Activated naive CD8-positive, alpha-beta T cell treated with anti-CD3 and anti-CD28 coated beads, Interleukin-2, amount 10 ng/mL, durations not matched to agents 7 days and 5 days (primary cell): ENCODE measurements at regions not wholly inside any gene's neighbourhood (a gene's known extent, or its start where the extent isn't known, plus 50 kb on each side); places are given as distances from the start of the nearest gene placed in this dataset.

Source experiments
- ATAC-seq: fragments of 150-1000 bp; cut with Tn5 transposase; one replicate; pipeline ENCODE4 v1.10.0; 2021; ENCODE audit warnings: low read depth, moderate library complexity
- POLR2A ChIA-PET: fragments of 350-600 bp; sonication (Branson Sonifier 250); formaldehyde crosslinking; loops from one replicate; lab custom pipeline; 2021; ENCODE audit warnings: antibody characterized with exemption; lab: Charles Lee
- DNase-seq: peaks from one replicate; pipeline ENCODE4 v3.0.0; 2021
- H3K27ac Mint-ChIP-seq: one replicate; pipeline ENCODE4 v1.8.0; 2022; ENCODE audit warnings: mild to moderate bottlenecking, mixed read lengths
- H3K27me3 Mint-ChIP-seq: one replicate; pipeline ENCODE4 v1.8.0; 2022; ENCODE audit warnings: mild to moderate bottlenecking, moderate library complexity, mixed read lengths
- H3K36me3 Mint-ChIP-seq: one replicate; pipeline ENCODE4 v1.8.0; 2021; ENCODE audit warnings: mild to moderate bottlenecking, mixed read lengths
- H3K4me1 Mint-ChIP-seq: one replicate; pipeline ENCODE4 v1.8.0; 2021; ENCODE audit warnings: mixed read lengths
- H3K4me3 Mint-ChIP-seq: one replicate; pipeline ENCODE4 v1.8.0; 2022; ENCODE audit warnings: mild to moderate bottlenecking, moderate library complexity, mixed read lengths
- H3K9me3 Mint-ChIP-seq: one replicate; pipeline ENCODE4 v1.8.0; 2021; ENCODE audit warnings: mixed read lengths

- peaks cover 2% of the 10 kb centered on the region for H3K4me1 Mint-ChIP-seq
- no peak for DNase-seq
- POLR2A ChIA-PET = no interaction called here
- H3K36me3 Mint-ChIP-seq = no peaks in the 10 kb centered on the region
- ATAC-seq = no peak
- no peak overlapping the region for H3K4me3 Mint-ChIP-seq
- no peaks in the 10 kb centered on the region for H3K9me3 Mint-ChIP-seq
- no peaks in the 10 kb centered on the region for H3K27me3 Mint-ChIP-seq
- H3K27ac Mint-ChIP-seq = no peak overlapping the region
These were observed 89.1 kb upstream of the TSPAN5 start for GRCh38 chr4:98747393-98748091.

GRCh38 chr4:98746936-98747335 is 88.5 kb upstream of the TSPAN5 start:
- DNase-seq (no peak), ATAC-seq (no peak)
- no peak overlapping the region for H3K4me3 Mint-ChIP-seq
- no peak overlapping the region for H3K27ac Mint-ChIP-seq
- H3K9me3 Mint-ChIP-seq = no peaks in the 10 kb centered on the region
- peaks cover 2% of the 10 kb centered on the region for H3K4me1 Mint-ChIP-seq
- no peaks in the 10 kb centered on the region for H3K27me3 Mint-ChIP-seq
- no peaks in the 10 kb centered on the region for H3K36me3 Mint-ChIP-seq
- POLR2A ChIA-PET = no interaction called here

DNA sequence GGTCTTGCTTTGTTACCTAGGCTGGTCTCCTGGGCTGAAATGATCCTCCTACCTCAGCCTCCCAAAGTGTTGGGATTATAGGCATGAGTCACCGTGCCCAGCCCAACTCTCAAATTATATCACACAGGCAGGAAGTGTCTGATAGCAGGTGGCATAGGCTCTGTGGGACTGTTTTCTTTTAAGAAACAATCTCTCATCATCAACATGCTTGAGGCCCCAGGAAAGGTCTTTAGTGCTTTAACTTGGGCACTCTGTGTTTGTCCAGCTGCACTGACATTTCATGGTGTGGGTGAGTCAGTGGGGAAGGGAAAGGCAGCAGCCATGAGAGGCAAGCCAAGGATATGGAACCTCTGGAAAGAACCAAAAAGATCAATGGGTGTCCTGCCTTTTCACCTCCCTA is 88.1 kb upstream of the TSPAN5 start:
- POLR2A ChIA-PET = no interaction called here
- H3K27me3 Mint-ChIP-seq = no peaks in the 10 kb centered on the region
- H3K27ac Mint-ChIP-seq = no peak overlapping the region
- H3K4me3 Mint-ChIP-seq = no peak overlapping the region
- no peak for ATAC-seq
- no peaks in the 10 kb centered on the region for H3K36me3 Mint-ChIP-seq
- H3K4me1 Mint-ChIP-seq = peaks cover 2% of the 10 kb centered on the region
- DNase-seq = no peak
- H3K9me3 Mint-ChIP-seq = no peaks in the 10 kb centered on the region

DNA sequence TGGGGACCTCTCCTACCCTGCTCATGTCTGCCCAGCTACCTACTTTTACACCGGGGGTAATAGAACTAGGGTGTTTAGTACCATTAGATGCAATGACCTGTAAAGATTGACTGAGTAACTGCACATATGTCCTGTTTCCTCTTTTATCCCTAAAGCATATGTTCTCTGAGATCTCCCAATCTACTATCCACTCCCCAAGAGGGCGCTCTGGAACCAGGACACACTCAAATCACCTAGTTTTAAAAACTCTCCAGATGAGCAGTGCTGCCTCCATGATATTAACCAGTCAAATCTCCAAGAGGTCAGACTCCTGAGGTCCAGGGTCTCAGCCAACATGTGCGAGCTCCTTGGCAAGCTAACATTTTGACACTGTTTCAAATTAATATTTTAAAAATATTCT is 87.0 kb upstream of the TSPAN5 start:
- Mint-ChIP-seq H3K27me3 (no peaks in the 10 kb centered on the region), H3K4me1 (peaks cover 2% of the 10 kb centered on the region), H3K27ac (no peak overlapping the region), H3K4me3 (no peak overlapping the region), H3K9me3 (no peaks in the 10 kb centered on the region), H3K36me3 (no peaks in the 10 kb centered on the region)
- POLR2A ChIA-PET = no interaction called here
- DNase-seq (no peak), ATAC-seq (no peak)

DNA sequence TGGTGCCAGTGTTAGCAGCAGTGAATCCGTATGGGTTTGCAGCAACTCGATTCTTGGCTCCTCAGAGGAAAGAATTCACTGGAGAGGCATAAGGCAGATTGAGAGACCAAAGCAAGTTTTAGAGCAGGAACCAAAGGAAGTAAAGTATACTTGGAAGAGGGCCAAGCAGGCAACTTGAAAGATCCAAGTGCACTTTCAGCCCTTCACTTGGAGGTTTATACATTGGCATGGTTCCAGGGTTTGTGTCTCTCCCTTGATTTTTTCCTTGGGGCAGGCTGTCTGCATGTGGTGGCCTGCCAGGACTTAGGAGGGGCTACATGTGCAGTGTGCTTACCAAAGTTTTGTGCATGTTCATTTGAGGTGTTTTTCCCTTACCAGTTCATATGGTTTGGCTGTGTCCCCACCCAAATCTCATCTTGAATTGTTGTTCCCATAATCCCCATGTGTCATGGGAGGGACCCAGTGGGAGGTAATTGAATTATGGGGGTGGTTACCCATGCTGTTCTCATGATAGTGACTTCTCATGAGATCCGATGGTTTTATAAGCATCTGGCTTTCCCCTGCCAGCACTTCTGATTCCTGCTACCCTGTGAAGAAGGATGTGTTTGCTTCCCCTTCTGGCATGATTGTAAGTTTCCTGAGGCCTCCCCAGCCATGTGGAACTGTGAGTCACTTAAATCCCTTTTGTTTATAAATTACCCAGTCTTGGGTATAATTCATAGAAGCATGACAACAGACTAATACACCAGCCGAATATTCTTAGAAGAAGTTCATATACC is 86.2 kb upstream of the TSPAN5 start:
- Mint-ChIP-seq H3K4me1 (peaks cover 2% of the 10 kb centered on the region), H3K36me3 (no peaks in the 10 kb centered on the region), H3K27me3 (no peaks in the 10 kb centered on the region), H3K4me3 (no peak overlapping the region), H3K27ac (no peak overlapping the region), H3K9me3 (no peaks in the 10 kb centered on the region)
- no peak for ATAC-seq
- DNase-seq = no peak
- POLR2A ChIA-PET = no interaction called here

DNA sequence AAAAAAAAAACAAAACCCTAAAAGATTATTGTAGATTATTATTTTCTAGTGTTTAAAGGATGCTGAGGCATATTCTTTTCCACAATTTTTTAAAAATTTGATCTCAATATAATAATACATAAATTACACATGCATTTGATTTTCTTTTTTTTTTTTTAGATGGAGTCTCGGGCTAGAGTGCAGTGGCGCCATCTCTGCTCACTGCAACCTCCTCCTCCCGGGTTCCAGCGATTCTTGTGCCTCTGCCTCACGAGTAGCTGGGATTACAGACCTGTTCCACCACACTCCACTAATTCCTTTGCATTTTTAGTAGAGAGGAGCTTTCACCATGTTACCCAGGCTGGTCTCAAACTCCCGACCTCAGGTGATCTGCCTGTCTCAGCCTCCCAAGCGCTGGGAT is 83.5 kb upstream of the TSPAN5 start:
- DNase-seq (no peak), ATAC-seq (no peak)
- H3K4me3 Mint-ChIP-seq = no peak overlapping the region
- POLR2A ChIA-PET = no interaction called here
- H3K4me1 Mint-ChIP-seq = peaks cover 2% of the 10 kb centered on the region
- H3K27me3 Mint-ChIP-seq = no peaks in the 10 kb centered on the region
- peaks cover 9% of the 10 kb centered on the region for H3K36me3 Mint-ChIP-seq
- no peak overlapping the region for H3K27ac Mint-ChIP-seq
- H3K9me3 Mint-ChIP-seq = peaks cover 13% of the 10 kb centered on the region

DNA sequence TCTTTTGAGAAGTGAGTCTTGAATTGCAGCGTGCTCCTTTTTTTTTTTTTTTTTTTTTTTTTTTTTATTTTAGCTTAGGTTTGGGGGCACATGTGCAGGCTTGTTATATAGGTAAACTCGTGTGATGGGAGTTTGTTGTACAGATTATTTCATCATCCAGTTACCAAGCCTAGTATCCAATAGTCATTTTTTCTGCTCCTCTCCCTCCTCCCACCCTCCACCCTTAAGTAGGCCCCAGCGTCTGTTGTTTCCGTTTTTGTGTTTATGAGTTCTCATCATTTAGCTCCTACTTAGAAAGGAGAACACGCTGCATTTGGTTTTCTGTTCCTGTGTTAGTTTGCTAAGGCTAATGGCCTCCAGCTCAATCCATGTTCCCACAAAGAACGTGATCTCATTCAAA is 81.3 kb upstream of the TSPAN5 start:
- DNase-seq (no peak), ATAC-seq (no peak)
- Mint-ChIP-seq H3K4me3 (no peak overlapping the region), H3K36me3 (peaks cover 11% of the 10 kb centered on the region), H3K9me3 (peaks cover 13% of the 10 kb centered on the region), H3K27me3 (peaks cover 1% of the 10 kb centered on the region), H3K27ac (no peak overlapping the region), H3K4me1 (no peaks in the 10 kb centered on the region)
- POLR2A ChIA-PET = no interaction called here

DNA sequence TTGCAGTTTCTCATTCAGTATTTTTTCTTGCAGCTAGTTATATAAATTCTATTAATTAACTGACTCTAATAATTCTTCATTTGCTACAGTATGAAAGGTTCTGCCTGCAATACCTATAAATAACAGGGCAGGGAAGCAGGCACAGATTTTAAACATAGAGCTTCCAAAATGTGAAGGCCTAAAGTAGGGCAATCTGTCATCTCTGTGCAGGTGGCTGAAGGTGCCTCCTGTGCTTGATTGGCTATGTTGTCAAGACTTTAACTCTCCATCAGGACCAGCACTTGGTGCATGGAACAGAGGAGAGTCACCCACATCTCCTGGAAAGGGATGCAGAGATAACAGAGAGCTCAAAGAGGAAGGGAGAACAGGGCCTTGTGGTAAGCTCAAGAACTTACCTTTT is 75.2 kb upstream of the TSPAN5 start:
- DNase-seq (no peak), ATAC-seq (no peak)
- Mint-ChIP-seq H3K9me3 (peaks cover 14% of the 10 kb centered on the region), H3K27me3 (peaks cover 3% of the 10 kb centered on the region), H3K27ac (no peak overlapping the region), H3K4me1 (peaks cover under 1% of the 10 kb centered on the region), H3K36me3 (peaks cover 11% of the 10 kb centered on the region), H3K4me3 (no peak overlapping the region)
- POLR2A ChIA-PET = no interaction called here

DNA sequence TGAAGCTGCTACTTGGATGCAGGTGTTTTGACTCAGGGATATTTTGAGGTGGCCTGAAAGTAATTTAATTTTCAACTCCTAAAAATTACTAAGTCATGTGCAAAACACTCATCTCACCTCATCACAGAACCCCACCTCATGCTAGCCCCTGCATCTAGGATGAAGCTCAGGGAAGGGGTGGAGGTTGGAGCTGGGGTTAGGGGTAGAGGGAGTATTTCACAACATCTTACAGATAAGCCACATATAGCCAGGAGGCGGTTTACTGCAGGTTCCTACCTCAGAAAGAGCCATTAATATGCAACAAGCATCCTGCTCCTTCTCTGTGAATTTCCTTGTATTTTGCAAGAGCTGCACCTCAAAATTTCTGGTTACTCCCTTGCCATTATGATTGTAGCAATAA is 70.5 kb upstream of the TSPAN5 start:
- Mint-ChIP-seq H3K36me3 (peaks cover 5% of the 10 kb centered on the region), H3K9me3 (peaks cover 9% of the 10 kb centered on the region), H3K4me3 (no peak overlapping the region), H3K27me3 (peaks cover 2% of the 10 kb centered on the region), H3K27ac (no peak overlapping the region), H3K4me1 (peaks cover 5% of the 10 kb centered on the region)
- ATAC-seq = no peak
- DNase-seq = no peak
- POLR2A ChIA-PET = no interaction called here

DNA sequence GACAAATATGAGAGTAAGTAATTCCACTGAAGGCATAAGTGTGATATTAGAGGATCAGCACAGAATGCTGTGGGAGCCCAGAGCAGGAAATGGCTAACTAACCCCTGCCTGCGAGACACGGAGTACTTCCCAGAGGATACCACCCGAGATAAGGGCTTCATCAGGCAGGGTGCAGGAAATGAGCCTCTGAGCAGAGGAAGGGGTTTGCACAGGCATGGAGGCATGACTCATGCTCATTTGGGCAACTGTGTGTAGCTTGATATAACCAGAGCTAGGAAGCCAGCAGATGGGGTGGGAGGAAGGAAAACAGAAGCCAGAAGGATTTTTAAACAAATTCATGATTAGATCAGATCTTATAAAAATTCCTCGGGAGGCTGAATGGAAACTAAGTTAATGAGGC is 70.0 kb upstream of the TSPAN5 start:
- Mint-ChIP-seq H3K27ac (no peak overlapping the region), H3K27me3 (no peaks in the 10 kb centered on the region), H3K4me1 (peaks cover 5% of the 10 kb centered on the region), H3K4me3 (no peak overlapping the region), H3K36me3 (peaks cover 5% of the 10 kb centered on the region), H3K9me3 (peaks cover 9% of the 10 kb centered on the region)
- DNase-seq (no peak), ATAC-seq (peak; percentile 73)
- POLR2A ChIA-PET = no interaction called here

GRCh38 chr4:98722000-98722399 is 63.6 kb upstream of the TSPAN5 start:
- POLR2A ChIA-PET = no interaction called here
- H3K27ac Mint-ChIP-seq = no peak overlapping the region
- H3K4me1 Mint-ChIP-seq = no peaks in the 10 kb centered on the region
- DNase-seq (no peak), ATAC-seq (no peak)
- no peaks in the 10 kb centered on the region for H3K27me3 Mint-ChIP-seq
- peaks cover 9% of the 10 kb centered on the region for H3K9me3 Mint-ChIP-seq
- H3K36me3 Mint-ChIP-seq = peaks cover 8% of the 10 kb centered on the region
- H3K4me3 Mint-ChIP-seq = no peak overlapping the region

GRCh38 chr4:98720871-98721480 is 62.6 kb upstream of the TSPAN5 start:
- Mint-ChIP-seq H3K27me3 (no peaks in the 10 kb centered on the region), H3K4me3 (no peak overlapping the region), H3K36me3 (peaks cover 8% of the 10 kb centered on the region), H3K4me1 (no peaks in the 10 kb centered on the region), H3K9me3 (peaks cover 11% of the 10 kb centered on the region), H3K27ac (no peak overlapping the region)
- POLR2A ChIA-PET = interaction anchor here (0.6 kb wide), 1 partner anchor 210 kb away, joined by 5 read pairs; no protein-coding TSS in a partner anchor
- ATAC-seq (no peak), DNase-seq (no peak)

GRCh38 chr4:98716796-98717195 is 58.4 kb upstream of the TSPAN5 start:
- Mint-ChIP-seq H3K27ac (no peak overlapping the region), H3K36me3 (peaks cover 7% of the 10 kb centered on the region), H3K4me1 (peaks cover 4% of the 10 kb centered on the region), H3K9me3 (peaks cover 12% of the 10 kb centered on the region), H3K4me3 (no peak overlapping the region), H3K27me3 (no peaks in the 10 kb centered on the region)
- POLR2A ChIA-PET = no interaction called here
- DNase-seq = no peak
- no peak for ATAC-seq

DNA sequence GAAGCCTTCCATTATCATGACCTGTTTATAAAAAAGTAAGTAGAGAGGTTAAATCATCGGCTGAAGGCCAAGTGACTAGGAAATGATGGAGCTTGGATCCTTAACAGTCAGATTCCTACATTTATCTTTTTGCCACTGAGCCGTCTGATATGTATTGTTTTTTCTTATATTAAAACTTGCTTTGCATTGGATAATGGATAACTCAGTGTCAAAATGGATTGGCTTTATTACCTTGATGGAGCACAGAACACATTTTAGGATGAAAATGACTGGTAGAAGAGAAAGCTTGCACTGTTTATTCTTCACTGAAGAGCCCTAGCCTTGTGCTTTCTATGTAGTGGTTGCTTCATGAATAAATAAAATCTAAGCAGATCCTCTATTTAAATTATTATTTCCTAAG is 54.2 kb upstream of the TSPAN5 start:
- POLR2A ChIA-PET = no interaction called here
- Mint-ChIP-seq H3K4me3 (no peak overlapping the region), H3K9me3 (peaks cover 25% of the 10 kb centered on the region), H3K36me3 (peaks cover 24% of the 10 kb centered on the region), H3K27me3 (no peaks in the 10 kb centered on the region), H3K4me1 (peaks cover 9% of the 10 kb centered on the region), H3K27ac (no peak overlapping the region)
- DNase-seq = no peak
- ATAC-seq = no peak
